Ovary (tissue), 3 donors: ENCODE measurements at regions not wholly inside any gene's neighbourhood (a gene's known extent, or its start where the extent isn't known, plus 50 kb on each side); places are given as distances from the start of the nearest gene placed in this dataset.

Experiments used
- CTCF ChIP-seq, 3 donors: fragments of 450-650 bp in 2 of 3; fragments of 200-600 bp in 1 of 3; IDR thresholded peaks; one replicate each; pipeline versions ENCODE4 v1.5.1 to v1.8.0; 2016 to 2022; ENCODE audit warnings: antibody characterized with exemption in 3 of 3, mild to moderate bottlenecking in 1 of 3
- POLR2A ChIP-seq: fragments of 450-650 bp; IDR thresholded peaks from one replicate; pipeline ENCODE4 v1.6.1; 2017; ENCODE audit warnings: antibody characterized with exemption, mild to moderate bottlenecking, moderate library complexity
- donor health status: DM: no; HTN: no; CAD: no.

- TF ChIP-seq CTCF (IDR thresholded peaks at IDR 0.05), result no peak
- no peak for TF ChIP-seq POLR2A
Measured at GRCh38 chr6:78599526-78599925, 267.8 kb upstream of the IRAK1BP1 start.
